GM21786 (cell line): ENCODE measurements at regions not wholly inside any gene's neighbourhood (a gene's known extent, or its start where the extent isn't known, plus 50 kb on each side); places are given as distances from the start of the nearest gene placed in this dataset.

Experiments used
- ATAC-seq: cut with Tn5 transposase; IDR thresholded peaks from one replicate; pipeline ENCODE4 v1.9.1; 2021; ENCODE audit not compliant: unreplicated experiment

- no peak for ATAC-seq
Measured at GRCh38 chrX:5829469-5829868, 399.2 kb downstream of the NLGN4X start.

- ATAC-seq = no peak
Measured at GRCh38 chrX:5829060-5829459, 399.6 kb downstream of the NLGN4X start.

GRCh38 chrX:5823903-5824302 is 404.8 kb downstream of the NLGN4X start:
- no peak for ATAC-seq

- ATAC-seq = no peak
Measured at GRCh38 chrX:5810636-5811035, 418.0 kb downstream of the NLGN4X start.

GRCh38 chrX:5807181-5807580 is 421.5 kb downstream of the NLGN4X start:
- no peak for ATAC-seq

- no peak for ATAC-seq
Measured at GRCh38 chrX:5802391-5802790, 426.3 kb downstream of the NLGN4X start.

GRCh38 chrX:5791721-5792120 is 436.9 kb downstream of the NLGN4X start:
- no peak for ATAC-seq

GRCh38 chrX:5788910-5789309 is 439.8 kb downstream of the NLGN4X start:
- no peak for ATAC-seq

- no peak for ATAC-seq
Measured at GRCh38 chrX:5780821-5781220, 447.8 kb downstream of the NLGN4X start.

GRCh38 chrX:5775846-5776430 is 452.7 kb downstream of the NLGN4X start:
- ATAC-seq = no peak

- no peak for ATAC-seq
Measured at GRCh38 chrX:5774446-5774845, 454.2 kb downstream of the NLGN4X start.

- no peak for ATAC-seq
Measured at GRCh38 chrX:5771441-5771840, 457.2 kb downstream of the NLGN4X start.

- ATAC-seq = no peak
Measured at GRCh38 chrX:5756616-5757015, 472.1 kb downstream of the NLGN4X start.

- ATAC-seq = no peak
Measured at GRCh38 chrX:5753291-5753690, 475.4 kb downstream of the NLGN4X start.

GRCh38 chrX:5752831-5753230 is 475.8 kb downstream of the NLGN4X start:
- ATAC-seq = no peak

- ATAC-seq = no peak
Measured at GRCh38 chrX:5748586-5749150, 480.0 kb downstream of the NLGN4X start.

- ATAC-seq = no peak
Measured at GRCh38 chrX:5746231-5746630, 482.4 kb downstream of the NLGN4X start.

GRCh38 chrX:5733501-5733900 is 495.2 kb downstream of the NLGN4X start:
- no peak for ATAC-seq

GRCh38 chrX:5730556-5730955 is 498.1 kb downstream of the NLGN4X start:
- ATAC-seq = no peak

GRCh38 chrX:5726224-5726623 is 502.4 kb downstream of the NLGN4X start:
- no peak for ATAC-seq

GRCh38 chrX:5724123-5724522 is 504.5 kb downstream of the NLGN4X start:
- ATAC-seq = no peak

GRCh38 chrX:5718651-5719050 is 510.0 kb downstream of the NLGN4X start:
- no peak for ATAC-seq

- no peak for ATAC-seq
Measured at GRCh38 chrX:5716666-5717065, 512.0 kb downstream of the NLGN4X start.
